ENCODE measurements at regions not wholly inside any gene's neighbourhood (a gene's known extent, or its start where the extent isn't known, plus 50 kb on each side); places are given as distances from the start of the nearest gene placed in this dataset.
"Not testable (repeated sequence)": the region's sequence is repeated elsewhere in the genome, so short reads cannot be mapped to it uniquely, and the experiment has no call there.

DNA sequence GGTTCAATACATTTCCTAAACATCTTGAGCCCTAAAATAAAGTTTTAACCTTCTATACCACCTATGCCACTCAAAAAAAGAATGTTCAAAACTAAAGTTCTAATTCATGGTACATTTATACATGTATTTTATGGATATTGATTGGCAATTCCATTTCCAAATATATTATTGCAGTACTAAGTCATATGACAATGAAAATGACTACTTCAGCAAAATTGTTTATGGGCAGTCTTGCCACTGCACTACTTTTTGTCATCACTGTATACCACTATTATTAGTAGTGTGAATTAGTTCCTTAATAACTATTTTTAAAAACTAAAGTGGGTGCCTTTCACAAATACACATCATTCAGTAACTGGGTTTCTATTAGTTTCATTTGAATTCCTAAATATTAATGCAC is 199.6 kb upstream of the CYLC2 start:
- no peak overlapping the region for H3K4me3 Mint-ChIP-seq
- H3K9me3 Mint-ChIP-seq = peaks cover 7% of the 10 kb centered on the region
- H3K36me3 Mint-ChIP-seq = no peaks in the 10 kb centered on the region
- no peaks in the 10 kb centered on the region for H3K4me1 Mint-ChIP-seq
- H3K27me3 Mint-ChIP-seq = no peaks in the 10 kb centered on the region
- no peak overlapping the region for H3K27ac Mint-ChIP-seq
- ATAC-seq = no peak

DNA sequence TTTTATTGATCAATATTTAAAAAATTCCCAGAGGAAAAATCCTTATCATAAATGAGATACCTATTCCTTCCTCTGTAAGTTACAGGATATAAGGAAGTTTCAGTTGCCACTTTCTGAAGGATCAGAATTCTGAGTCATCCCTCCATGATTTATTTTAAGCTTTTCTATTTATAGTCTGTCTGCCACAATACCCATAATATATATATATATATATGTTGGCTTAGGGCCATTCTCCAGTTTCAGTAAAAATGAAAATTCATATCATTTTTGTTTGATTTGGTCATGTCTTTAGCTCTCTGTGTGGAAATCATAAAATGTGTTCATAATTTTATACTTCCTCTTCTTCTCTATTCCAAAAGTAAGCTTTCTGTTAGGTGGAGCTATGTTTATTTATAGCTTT is 215.8 kb upstream of the CYLC2 start:
- Mint-ChIP-seq H3K27me3 (no peaks in the 10 kb centered on the region), H3K9me3 (peaks cover 3% of the 10 kb centered on the region), H3K27ac (no peak overlapping the region), H3K4me3 (no peak overlapping the region), H3K36me3 (no peaks in the 10 kb centered on the region), H3K4me1 (no peaks in the 10 kb centered on the region)
- no peak for ATAC-seq

DNA sequence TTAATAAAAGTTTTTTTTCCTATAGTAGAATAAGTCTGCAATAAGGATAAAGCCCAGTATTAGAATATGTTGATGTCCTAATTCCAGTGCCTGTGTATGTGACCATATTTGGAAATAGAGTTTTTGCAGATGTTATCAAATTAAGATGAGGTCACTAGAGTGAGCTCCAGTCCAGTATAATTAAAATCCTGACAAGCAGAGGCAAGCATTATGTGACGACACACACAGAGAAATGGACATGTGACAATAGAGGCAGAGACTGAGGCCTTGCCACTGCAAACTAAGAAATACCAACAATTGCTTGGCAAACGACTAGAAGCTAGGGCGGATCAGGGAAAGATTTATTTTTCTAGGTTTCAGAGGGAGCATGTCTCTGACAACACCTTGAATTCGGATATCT is 216.4 kb upstream of the CYLC2 start:
- no peaks in the 10 kb centered on the region for H3K36me3 Mint-ChIP-seq
- no peak overlapping the region for H3K4me3 Mint-ChIP-seq
- H3K27ac Mint-ChIP-seq = no peak overlapping the region
- H3K27me3 Mint-ChIP-seq = no peaks in the 10 kb centered on the region
- H3K9me3 Mint-ChIP-seq = peaks cover 2% of the 10 kb centered on the region
- no peaks in the 10 kb centered on the region for H3K4me1 Mint-ChIP-seq
- ATAC-seq = no peak

DNA sequence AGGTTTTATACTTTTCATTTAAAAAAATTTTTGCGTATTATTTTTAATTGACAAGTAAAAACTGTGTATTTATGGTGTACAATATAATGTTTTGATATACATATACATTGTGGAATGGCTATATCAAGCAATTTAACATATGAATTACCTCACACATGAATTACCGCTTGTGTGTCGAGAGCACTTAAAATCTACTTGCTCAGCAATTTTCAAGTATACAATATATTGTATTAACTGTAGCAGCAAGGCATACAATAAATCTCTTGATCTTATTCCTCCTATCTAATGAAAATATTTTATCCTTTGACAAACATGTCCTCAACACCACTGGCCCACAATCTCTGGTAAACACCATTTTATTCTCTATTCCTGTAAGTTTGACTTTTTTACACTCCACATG is 224.4 kb upstream of the CYLC2 start:
- Mint-ChIP-seq H3K27ac (no peak overlapping the region), H3K36me3 (no peaks in the 10 kb centered on the region), H3K4me3 (no peak overlapping the region), H3K27me3 (no peaks in the 10 kb centered on the region), H3K9me3 (peaks cover 3% of the 10 kb centered on the region), H3K4me1 (no peaks in the 10 kb centered on the region)
- no peak for ATAC-seq

DNA sequence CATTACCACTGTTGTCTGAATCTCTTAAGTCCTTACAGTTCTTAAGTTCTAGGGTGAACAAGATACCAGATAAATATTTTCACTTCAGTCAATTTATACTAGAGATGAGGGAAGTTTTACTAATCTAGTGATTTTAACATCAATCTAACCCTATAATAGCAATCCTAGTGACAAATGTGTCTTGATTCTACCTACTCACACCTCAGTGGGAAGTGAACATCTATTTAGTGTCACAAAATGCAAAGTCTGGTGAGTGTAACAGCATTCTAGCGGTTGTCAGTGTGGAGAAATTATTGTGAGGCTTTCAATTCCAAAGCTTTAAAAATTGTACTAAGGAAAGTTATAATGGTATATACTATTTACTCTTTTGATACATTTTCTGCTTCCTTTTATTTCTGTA is 225.8 kb upstream of the CYLC2 start:
- no peak for ATAC-seq
- H3K27me3 Mint-ChIP-seq = no peaks in the 10 kb centered on the region

DNA sequence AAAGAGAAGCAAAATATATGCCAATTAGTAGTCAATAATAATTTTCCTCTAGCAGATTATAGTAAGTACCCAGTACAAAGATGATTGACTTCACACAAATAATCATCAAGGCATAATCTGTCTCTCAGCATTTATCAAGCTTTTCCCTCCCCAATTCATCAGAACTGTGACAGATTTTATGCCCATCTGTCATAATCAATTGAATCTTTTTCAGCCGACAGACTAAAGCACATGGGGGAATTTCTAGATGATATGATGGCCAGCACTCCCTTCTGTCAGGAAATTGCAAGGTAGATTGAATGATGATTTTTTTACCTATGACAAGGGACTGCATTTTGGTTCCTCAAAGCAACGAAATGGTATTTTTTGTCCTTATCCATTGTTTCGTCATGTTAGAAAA is 227.1 kb upstream of the CYLC2 start:
- H3K27ac Mint-ChIP-seq = no peak overlapping the region
- H3K9me3 Mint-ChIP-seq = peaks cover 3% of the 10 kb centered on the region
- H3K27me3 Mint-ChIP-seq = no peaks in the 10 kb centered on the region
- no peak overlapping the region for H3K4me3 Mint-ChIP-seq
- H3K4me1 Mint-ChIP-seq = no peaks in the 10 kb centered on the region
- H3K36me3 Mint-ChIP-seq = no peaks in the 10 kb centered on the region
- ATAC-seq = no peak

More for the DNA sequence above, 225.8 kb upstream of the CYLC2 start:
- Mint-ChIP-seq H3K27ac (no peak overlapping the region), H3K4me3 (no peak overlapping the region), H3K36me3 (no peaks in the 10 kb centered on the region), H3K4me1 (no peaks in the 10 kb centered on the region), H3K9me3 (peaks cover 3% of the 10 kb centered on the region)

DNA sequence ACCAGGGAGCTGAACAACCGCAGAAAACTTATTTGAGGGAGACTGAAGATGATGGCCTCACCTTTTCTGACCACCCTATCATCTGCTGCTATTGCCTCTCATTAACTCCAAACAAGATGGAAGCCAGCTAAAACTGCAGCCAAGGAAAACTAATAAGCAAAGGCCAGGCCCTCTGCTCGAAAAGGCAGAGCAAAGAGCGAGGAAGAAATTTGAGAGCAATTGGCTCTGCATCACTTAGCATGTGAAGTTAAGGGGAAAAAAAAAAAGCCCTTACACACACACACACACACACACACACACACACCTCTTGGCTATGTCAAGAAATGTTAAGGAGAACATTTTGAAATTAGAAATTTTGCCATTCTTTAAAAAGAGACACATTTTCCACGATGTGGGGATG is 228.1 kb upstream of the CYLC2 start:
- Mint-ChIP-seq H3K27ac (no peak overlapping the region), H3K9me3 (peaks cover 3% of the 10 kb centered on the region), H3K4me1 (no peaks in the 10 kb centered on the region), H3K4me3 (no peak overlapping the region), H3K36me3 (no peaks in the 10 kb centered on the region), H3K27me3 (no peaks in the 10 kb centered on the region)
- ATAC-seq = no peak

DNA sequence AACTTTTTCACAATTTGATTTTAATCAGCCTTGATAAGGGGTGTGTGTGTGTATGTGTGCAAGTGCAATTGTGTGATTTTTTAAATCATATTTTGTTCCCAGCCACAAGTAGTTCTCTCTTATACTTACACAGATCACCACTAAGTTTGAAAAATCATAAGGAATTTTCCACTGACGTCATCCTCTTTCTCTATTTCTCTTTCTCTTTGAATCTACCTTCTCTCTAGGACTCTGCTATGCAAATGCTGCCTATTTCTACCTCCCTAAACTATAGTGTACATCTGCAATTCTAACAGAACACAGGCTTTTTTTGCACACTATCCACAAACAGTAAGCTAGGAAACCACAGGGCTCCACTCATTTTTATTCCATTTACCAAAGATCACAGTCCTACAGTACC is 254.6 kb upstream of the CYLC2 start:
- H3K27me3 Mint-ChIP-seq = no peaks in the 10 kb centered on the region
- H3K4me1 Mint-ChIP-seq = no peaks in the 10 kb centered on the region
- no peak for ATAC-seq
- no peak overlapping the region for H3K27ac Mint-ChIP-seq
- H3K9me3 Mint-ChIP-seq = peaks cover 13% of the 10 kb centered on the region
- no peak overlapping the region for H3K4me3 Mint-ChIP-seq
- no peaks in the 10 kb centered on the region for H3K36me3 Mint-ChIP-seq

DNA sequence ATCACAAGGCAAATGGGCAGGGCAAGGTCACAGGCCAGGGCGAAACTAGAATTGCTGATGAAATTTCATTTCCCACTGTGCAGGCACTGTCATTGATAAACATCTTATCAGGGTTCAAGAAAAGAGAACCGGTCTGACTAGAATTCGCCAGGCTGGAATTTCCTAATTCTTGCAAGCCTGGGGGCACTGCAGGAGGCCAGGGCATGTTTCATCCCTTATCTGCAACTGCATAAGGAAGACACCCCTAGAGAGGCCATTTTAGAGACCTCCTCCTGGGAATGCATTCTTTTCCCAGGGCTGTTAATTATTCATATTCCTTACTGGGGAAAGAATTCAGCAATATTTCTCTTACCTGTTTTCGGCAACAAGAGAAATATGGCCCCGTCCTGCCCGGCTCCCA is 266.2 kb upstream of the CYLC2 start:
- Mint-ChIP-seq H3K27me3 (no peaks in the 10 kb centered on the region), H3K4me1 (no peaks in the 10 kb centered on the region), H3K36me3 (no peaks in the 10 kb centered on the region), H3K9me3 (peaks cover 10% of the 10 kb centered on the region), H3K27ac (no peak overlapping the region), H3K4me3 (no peak overlapping the region)
- no peak for ATAC-seq

DNA sequence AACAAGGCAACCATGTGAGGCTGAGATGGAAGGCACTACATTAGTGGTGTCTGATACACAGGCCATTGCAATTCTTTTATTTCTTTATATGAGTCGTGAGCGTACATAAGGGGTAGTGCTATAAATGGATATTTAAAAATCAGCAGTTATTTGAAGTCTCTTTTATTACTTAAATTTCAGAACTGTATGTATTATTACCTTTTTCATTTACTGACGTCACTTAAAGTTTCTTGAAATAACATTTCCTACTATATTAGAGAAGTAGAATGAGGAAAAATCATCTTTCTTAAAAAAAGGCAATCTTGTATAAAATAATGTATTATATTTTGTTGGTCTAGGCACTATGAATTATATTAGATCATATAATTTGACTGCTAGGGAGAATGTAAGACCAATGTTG is 280.9 kb upstream of the CYLC2 start:
- ATAC-seq = no peak
- H3K27ac Mint-ChIP-seq = no peak overlapping the region
- no peak overlapping the region for H3K4me3 Mint-ChIP-seq
- no peaks in the 10 kb centered on the region for H3K36me3 Mint-ChIP-seq
- no peaks in the 10 kb centered on the region for H3K27me3 Mint-ChIP-seq
- peaks cover 9% of the 10 kb centered on the region for H3K9me3 Mint-ChIP-seq
- H3K4me1 Mint-ChIP-seq = no peaks in the 10 kb centered on the region

DNA sequence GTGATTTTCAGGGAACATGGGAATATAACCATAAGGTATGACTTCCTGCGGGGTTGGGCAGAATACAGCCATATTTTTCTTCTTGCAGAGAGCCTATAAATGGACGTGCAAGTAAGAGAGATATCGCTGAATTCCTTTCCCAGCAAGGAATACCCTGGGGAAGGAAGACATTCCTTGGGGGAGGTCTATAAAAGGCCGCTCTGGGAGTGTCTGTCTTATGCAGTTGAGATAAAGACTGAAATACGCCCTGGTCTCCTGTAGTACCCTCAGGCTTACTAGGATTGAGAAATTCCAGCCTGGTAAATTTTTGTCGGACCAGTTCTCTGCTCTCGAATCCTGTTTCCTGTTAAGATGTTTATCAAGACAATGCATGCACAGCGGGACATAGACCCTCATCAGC is 282.2 kb upstream of the CYLC2 start:
- ATAC-seq, H3K36me3 Mint-ChIP-seq: not testable (repeated sequence)

DNA sequence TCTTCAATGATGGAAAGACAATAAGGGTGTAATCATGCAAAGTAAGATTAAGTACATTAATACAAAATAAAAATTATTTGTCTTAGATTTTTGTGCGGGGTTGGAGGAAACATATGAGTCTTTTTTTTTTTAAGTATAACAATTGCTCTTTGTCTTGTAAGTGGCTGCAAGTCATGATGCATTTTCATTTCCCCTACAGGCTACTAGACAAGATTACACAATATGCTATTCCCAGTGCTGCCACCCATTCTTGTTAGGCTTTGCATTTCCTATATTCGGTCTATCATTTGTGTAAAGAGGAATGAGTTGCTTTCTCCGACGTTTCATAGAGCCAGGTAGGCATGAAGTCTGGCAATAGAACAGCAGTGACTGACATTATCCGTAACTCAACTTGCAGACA is 294.2 kb upstream of the CYLC2 start:
- Mint-ChIP-seq H3K9me3 (peaks cover 5% of the 10 kb centered on the region), H3K4me1 (no peaks in the 10 kb centered on the region), H3K36me3 (no peaks in the 10 kb centered on the region), H3K27me3 (no peaks in the 10 kb centered on the region), H3K4me3 (no peak overlapping the region), H3K27ac (no peak overlapping the region)
- ATAC-seq = no peak

More for the DNA sequence above, 282.2 kb upstream of the CYLC2 start:
- H3K9me3 Mint-ChIP-seq, H3K4me3 Mint-ChIP-seq, H3K4me1 Mint-ChIP-seq, H3K27ac Mint-ChIP-seq, H3K27me3 Mint-ChIP-seq: not testable (repeated sequence)

DNA sequence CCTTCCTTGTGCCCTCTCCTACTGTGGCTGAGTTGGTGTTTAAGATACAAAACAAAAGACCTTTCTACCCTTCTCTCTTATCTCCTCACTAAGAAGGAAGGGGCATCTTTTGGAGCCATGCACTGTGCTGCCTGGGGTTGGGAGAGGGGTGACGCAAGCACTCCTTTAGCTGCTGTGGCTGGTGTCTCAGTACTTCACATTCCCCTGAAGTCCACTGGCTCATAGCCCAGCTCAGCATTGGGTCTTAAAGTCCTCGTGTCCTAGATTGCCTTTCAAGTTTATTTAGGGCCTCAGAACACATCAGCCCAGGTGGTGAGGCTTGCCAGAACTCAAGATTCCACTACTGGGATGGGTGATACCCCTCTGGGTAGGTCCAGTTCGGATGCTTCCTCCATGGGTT is 325.9 kb upstream of the CYLC2 start:
- H3K27me3 Mint-ChIP-seq = no peaks in the 10 kb centered on the region
- no peak for ATAC-seq
- H3K4me1 Mint-ChIP-seq = no peaks in the 10 kb centered on the region
- no peaks in the 10 kb centered on the region for H3K36me3 Mint-ChIP-seq
- H3K27ac Mint-ChIP-seq = no peak overlapping the region
- H3K4me3 Mint-ChIP-seq = no peak overlapping the region
- no peaks in the 10 kb centered on the region for H3K9me3 Mint-ChIP-seq

DNA sequence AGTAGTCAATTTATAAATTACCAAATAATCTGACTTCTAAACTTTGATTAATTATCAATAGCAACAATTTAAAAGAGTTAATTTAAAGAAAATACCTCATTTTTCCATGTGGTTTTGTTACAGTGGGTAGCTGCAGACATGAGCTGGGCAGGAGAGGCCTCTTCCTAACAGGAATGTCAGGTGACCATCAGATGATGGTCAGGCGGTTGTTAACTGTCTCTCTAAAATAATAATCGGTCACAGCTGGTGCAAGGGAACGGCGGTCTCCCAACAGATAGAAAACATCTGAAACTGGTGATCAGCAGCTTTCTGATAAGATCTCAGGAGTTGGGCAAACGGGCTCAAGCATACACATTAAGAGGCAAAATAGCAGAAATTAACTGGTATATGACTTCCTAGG is 342.7 kb upstream of the CYLC2 start:
- H3K4me1 Mint-ChIP-seq = no peaks in the 10 kb centered on the region
- H3K27me3 Mint-ChIP-seq = no peaks in the 10 kb centered on the region
- H3K27ac Mint-ChIP-seq = no peak overlapping the region
- ATAC-seq = no peak
- H3K9me3 Mint-ChIP-seq = peaks cover 2% of the 10 kb centered on the region
- no peak overlapping the region for H3K4me3 Mint-ChIP-seq
- no peaks in the 10 kb centered on the region for H3K36me3 Mint-ChIP-seq

DNA sequence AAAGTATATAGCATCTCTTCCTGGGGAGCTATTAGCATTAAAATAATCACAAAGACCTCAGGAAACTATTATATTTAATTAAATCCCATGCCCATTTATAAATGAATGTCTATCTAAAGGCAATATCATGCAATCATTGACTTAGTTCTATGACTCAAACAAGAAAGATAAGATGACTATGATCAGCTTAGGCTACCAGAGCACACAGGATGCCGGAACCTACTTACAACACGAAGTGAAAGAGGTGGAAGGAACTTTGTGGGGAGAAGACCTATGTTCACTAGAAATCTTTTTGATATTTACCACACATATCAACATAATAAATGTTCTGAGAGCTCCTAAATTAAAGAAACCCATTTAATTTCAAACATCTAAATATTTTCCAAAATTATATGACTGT is 344.2 kb upstream of the CYLC2 start:
- Mint-ChIP-seq H3K36me3 (no peaks in the 10 kb centered on the region), H3K4me3 (no peak overlapping the region), H3K9me3 (peaks cover 2% of the 10 kb centered on the region), H3K4me1 (no peaks in the 10 kb centered on the region), H3K27me3 (no peaks in the 10 kb centered on the region), H3K27ac (no peak overlapping the region)
- ATAC-seq = no peak

DNA sequence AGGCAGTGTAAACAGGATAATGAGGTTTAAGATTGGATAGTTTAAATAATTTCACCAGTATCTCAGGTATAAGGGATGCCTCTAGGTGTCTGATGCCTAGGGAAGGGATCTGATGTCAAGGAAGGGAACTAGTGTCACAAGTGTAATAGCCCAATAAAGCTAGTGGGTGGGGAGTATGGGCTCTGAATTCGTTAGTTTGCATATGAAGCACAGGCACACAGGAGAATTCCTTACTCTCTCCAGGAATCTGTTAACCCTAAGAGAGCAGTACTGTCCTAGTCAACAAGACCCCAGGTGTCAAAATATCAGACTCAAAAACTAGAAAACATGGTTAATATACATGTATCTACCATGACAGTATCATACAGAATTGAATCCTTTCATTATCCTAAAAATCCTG is 352.5 kb upstream of the CYLC2 start:
- no peaks in the 10 kb centered on the region for H3K4me1 Mint-ChIP-seq
- H3K27ac Mint-ChIP-seq = no peak overlapping the region
- H3K27me3 Mint-ChIP-seq = no peaks in the 10 kb centered on the region
- ATAC-seq = no peak
- H3K4me3 Mint-ChIP-seq = no peak overlapping the region
- no peaks in the 10 kb centered on the region for H3K9me3 Mint-ChIP-seq
- no peaks in the 10 kb centered on the region for H3K36me3 Mint-ChIP-seq

DNA sequence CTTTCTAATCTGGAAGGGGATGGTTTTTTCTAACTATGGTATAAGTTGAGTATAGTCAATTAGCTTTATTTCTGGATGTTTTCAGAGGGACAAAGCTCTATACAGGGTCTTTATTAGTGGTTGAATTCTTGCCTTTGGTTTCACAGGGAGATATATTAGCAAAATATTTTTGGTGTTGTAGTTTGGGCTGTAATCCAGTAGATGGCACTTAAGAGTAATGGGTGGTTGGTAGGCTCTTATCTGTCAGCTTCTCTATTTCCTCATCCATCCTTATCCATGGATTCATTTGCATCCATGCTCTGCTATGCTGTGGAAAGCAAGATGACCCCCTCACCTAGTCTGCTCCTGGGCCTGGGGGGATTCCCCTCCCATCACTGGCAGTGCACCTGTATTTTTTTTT is 363.6 kb upstream of the CYLC2 start:
- Mint-ChIP-seq H3K36me3 (no peaks in the 10 kb centered on the region), H3K9me3 (peaks cover 4% of the 10 kb centered on the region), H3K4me1 (no peaks in the 10 kb centered on the region), H3K27ac (no peak overlapping the region), H3K4me3 (no peak overlapping the region), H3K27me3 (no peaks in the 10 kb centered on the region)
- no peak for ATAC-seq
